GM21825 (cell line): ENCODE measurements at regions not wholly inside any gene's neighbourhood (a gene's known extent, or its start where the extent isn't known, plus 50 kb on each side); places are given as distances from the start of the nearest gene placed in this dataset.

Experiments
- ATAC-seq: cut with Tn5 transposase; IDR thresholded peaks from one replicate; pipeline ENCODE4 v1.9.1; 2021; ENCODE audit warnings: mild to moderate bottlenecking, moderate library complexity; ENCODE audit not compliant: unreplicated experiment

GRCh38 chr5:116363780-116364179 is 210.8 kb downstream of the SEMA6A start:
- ATAC-seq: no peak

- no peak for ATAC-seq
Observed at GRCh38 chr5:116361979-116362577, 212.5 kb downstream of the SEMA6A start.

GRCh38 chr5:116361171-116361967 is 213.3 kb downstream of the SEMA6A start:
- no peak for ATAC-seq

GRCh38 chr5:116360008-116360853 is 214.4 kb downstream of the SEMA6A start:
- ATAC-seq: no peak

- ATAC-seq: no peak
Observed at GRCh38 chr5:116359592-116359991, 215.0 kb downstream of the SEMA6A start.

- peak; percentile 99 for ATAC-seq
Observed at GRCh38 chr5:116358911-116359418, 215.7 kb downstream of the SEMA6A start.

GRCh38 chr5:116358015-116358523 is 216.6 kb downstream of the SEMA6A start:
- ATAC-seq: no peak

- no peak for ATAC-seq
Observed at GRCh38 chr5:116355819-116356601, 218.6 kb downstream of the SEMA6A start.

GRCh38 chr5:116354699-116355098 is 219.9 kb downstream of the SEMA6A start:
- no peak for ATAC-seq

- ATAC-seq: no peak
Observed at GRCh38 chr5:116347657-116348056, 227.0 kb downstream of the SEMA6A start.

GRCh38 chr5:116343961-116344360 is 230.7 kb downstream of the SEMA6A start:
- ATAC-seq: no peak
